ENCODE measurements at regions not wholly inside any gene's neighbourhood (a gene's known extent, or its start where the extent isn't known, plus 50 kb on each side); places are given as distances from the start of the nearest gene placed in this dataset.

GRCh38 chr2:164368896-164369295 is 252.4 kb downstream of the GRB14 start:
- TF ChIP-seq, protein P1, sequence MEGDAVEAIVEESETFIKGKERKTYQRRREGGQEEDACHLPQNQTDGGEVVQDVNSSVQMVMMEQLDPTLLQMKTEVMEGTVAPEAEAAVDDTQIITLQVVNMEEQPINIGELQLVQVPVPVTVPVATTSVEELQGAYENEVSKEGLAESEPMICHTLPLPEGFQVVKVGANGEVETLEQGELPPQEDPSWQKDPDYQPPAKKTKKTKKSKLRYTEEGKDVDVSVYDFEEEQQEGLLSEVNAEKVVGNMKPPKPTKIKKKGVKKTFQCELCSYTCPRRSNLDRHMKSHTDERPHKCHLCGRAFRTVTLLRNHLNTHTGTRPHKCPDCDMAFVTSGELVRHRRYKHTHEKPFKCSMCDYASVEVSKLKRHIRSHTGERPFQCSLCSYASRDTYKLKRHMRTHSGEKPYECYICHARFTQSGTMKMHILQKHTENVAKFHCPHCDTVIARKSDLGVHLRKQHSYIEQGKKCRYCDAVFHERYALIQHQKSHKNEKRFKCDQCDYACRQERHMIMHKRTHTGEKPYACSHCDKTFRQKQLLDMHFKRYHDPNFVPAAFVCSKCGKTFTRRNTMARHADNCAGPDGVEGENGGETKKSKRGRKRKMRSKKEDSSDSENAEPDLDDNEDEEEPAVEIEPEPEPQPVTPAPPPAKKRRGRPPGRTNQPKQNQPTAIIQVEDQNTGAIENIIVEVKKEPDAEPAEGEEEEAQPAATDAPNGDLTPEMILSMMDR (IDR thresholded peaks at IDR 0.05): no peak
- TF ChIP-seq POLR2AphosphoS5 (IDR thresholded peaks at IDR 0.05) (no peak), POLR2A (IDR thresholded peaks at IDR 0.05) (no peak), EP300 (IDR thresholded peaks at IDR 0.05) (no peak)

Data from gastroesophageal sphincter (tissue), 3 donors.